Ishikawa (cell line): ENCODE measurements at regions not wholly inside any gene's neighbourhood (a gene's known extent, or its start where the extent isn't known, plus 50 kb on each side); places are given as distances from the start of the nearest gene placed in this dataset.

Source experiments
- CEBPB ChIP-seq: IDR thresholded peaks from 2 replicates; pipeline ENCODE4 v1.6.1; 2012
- CREB1 ChIP-seq: IDR thresholded peaks from 2 replicates; pipeline ENCODE4 v1.6.1; 2012; ENCODE audit warnings: low read depth
- EP300 ChIP-seq: IDR thresholded peaks from 2 replicates; pipeline ENCODE4 v1.6.1; 2012; ENCODE audit warnings: borderline replicate concordance
- FOXM1 ChIP-seq: IDR thresholded peaks from 2 replicates; pipeline ENCODE4 v1.6.1; 2012; ENCODE audit warnings: low read depth, borderline replicate concordance
- MAX ChIP-seq: IDR thresholded peaks from 2 replicates; pipeline ENCODE4 v1.6.1; 2012
- RAD21 ChIP-seq: IDR thresholded peaks from 2 replicates; pipeline ENCODE4 v1.6.1; 2012; ENCODE audit warnings: low read depth
- REST ChIP-seq: IDR thresholded peaks from 2 replicates; pipeline ENCODE4 v1.6.1; 2012; ENCODE audit warnings: low read depth, mild to moderate bottlenecking
- TAF1 ChIP-seq: IDR thresholded peaks from 2 replicates; pipeline ENCODE4 v1.6.1; 2012; ENCODE audit warnings: low read depth, mild to moderate bottlenecking
- TCF12 ChIP-seq: IDR thresholded peaks from 2 replicates; pipeline ENCODE4 v1.6.1; 2012; ENCODE audit warnings: low read depth
- TEAD4 ChIP-seq: IDR thresholded peaks from 2 replicates; pipeline ENCODE4 v1.6.1; 2012
- USF1 ChIP-seq: IDR thresholded peaks from 2 replicates; pipeline ENCODE4 v1.6.1; 2012
- YY1 ChIP-seq: IDR thresholded peaks from 2 replicates; pipeline ENCODE4 v1.6.1; 2012; ENCODE audit warnings: low read depth

GRCh38 chr13:47146136-47146535, 249.3 kb upstream of the HTR2A start:
- TF ChIP-seq YY1 (no peak), USF1 (no peak), EP300 (no peak), TEAD4 (no peak), RAD21 (no peak), FOXM1 (no peak), REST (no peak), MAX (no peak), TCF12 (no peak), CREB1 (no peak), TAF1 (no peak), CEBPB (no peak)
